Lung (tissue), 12 donors: ENCODE measurements at regions not wholly inside any gene's neighbourhood (a gene's known extent, or its start where the extent isn't known, plus 50 kb on each side); places are given as distances from the start of the nearest gene placed in this dataset. TPM values are rescaled to one million over a fixed set of nuclear protein-coding genes. Genes with fewer than 3 reads are reported as not detected.

ENCODE experiments used
- ATAC-seq: fragments of 200-7000 bp; cut with Tn5 transposase; one replicate; pipeline ENCODE4 v1.9.1; 2020; ENCODE audit warnings: moderate number of reproducible peaks; ENCODE audit not compliant: insufficient read depth, low FRiP score
- DNase-seq, 3 donors: peaks; one replicate each; pipeline ENCODE4 v3.0.0-alpha.2; 2013 to 2017
- H3K27ac ChIP-seq, 2 donors: one replicate each; pipeline ENCODE4 v1.5.1; 2013; ENCODE audit warnings: mild to moderate bottlenecking in 2 of 2, moderate library complexity in 2 of 2, control low read depth in 1 of 2, inconsistent platforms in 1 of 2, low read depth in 1 of 2, low read length in 1 of 2
- H3K27me3 ChIP-seq, 3 donors: one replicate each; pipeline ENCODE4 v1.5.1; 2013; ENCODE audit warnings: low read length in 2 of 3; ENCODE audit not compliant: control insufficient read depth in 3 of 3, insufficient read depth in 3 of 3
- H3K36me3 ChIP-seq, 4 donors: one replicate each; pipeline ENCODE4 v1.5.1; 2013; ENCODE audit warnings: low read length in 4 of 4, mild to moderate bottlenecking in 1 of 4, moderate library complexity in 1 of 4; ENCODE audit not compliant: control insufficient read depth in 4 of 4, insufficient read depth in 4 of 4
- H3K4me1 ChIP-seq, 5 donors: one replicate each; pipeline ENCODE4 v1.5.1; 2013; ENCODE audit warnings: low read length in 5 of 5, mild to moderate bottlenecking in 2 of 5, moderate library complexity in 1 of 5; ENCODE audit not compliant: control insufficient read depth in 5 of 5, insufficient read depth in 5 of 5
- H3K4me3 ChIP-seq: one replicate; pipeline ENCODE4 v1.5.1; 2013; ENCODE audit warnings: mild to moderate bottlenecking, control low read depth, moderate library complexity
- H3K9ac ChIP-seq, 2 donors: one replicate each; pipeline ENCODE4 v1.5.1; 2013; ENCODE audit warnings: low read length in 2 of 2, control low read depth in 1 of 2; ENCODE audit not compliant: insufficient read depth in 1 of 2
- H3K9me3 ChIP-seq, 4 donors: one replicate each; pipeline ENCODE4 v1.5.1; 2013; ENCODE audit warnings: low read length in 3 of 4, mild to moderate bottlenecking in 1 of 4, moderate library complexity in 1 of 4; ENCODE audit not compliant: control insufficient read depth in 4 of 4, insufficient read depth in 3 of 4
- WGBS, 2 donors: extraction: QIAGEN DNeasy Blood & Tissue Kit; methylation state at CpG; one replicate each; pipeline ENCODE4 v1.1.7; 2013; 5-methylcytosine and 5-hydroxymethylcytosine counted together
- small RNA-seq: library from RNA; depleted of rRNA; stranded (forward); fragments of <200 nt; gene quantifications from one replicate; pipeline ENCODE3, GENCODE V24; 2014; ENCODE audit warnings: low replicate concordance
- TF ChIP-seq, protein P1 (sequence below): IDR thresholded peaks from 2 replicates; pipeline ENCODE4 v1.5.1; 2012; ENCODE audit warnings: mild to moderate bottlenecking; ENCODE audit errors: control extremely low read depth, extremely low read depth
- donor health status: control.
- donor health status: control.
- donor health status: Bipolar disorder and iron deficiency.
- donor health status: healthy.
- donor health status: DM: yes; HTN: yes; CAD: no.

GRCh38 chr13:103133556-103133955, 67.3 kb upstream of the SLC10A2 start:
- peaks cover 0 to 16% (median 0%) of the 10 kb centered on the region in 5 donors for H3K4me1 ChIP-seq
- no peak for ATAC-seq
- no peak overlapping the region for H3K27ac ChIP-seq
- no peak overlapping the region for H3K9ac ChIP-seq
- no peaks in the 10 kb centered on the region for H3K27me3 ChIP-seq
- H3K9me3 ChIP-seq: no peaks in the 10 kb centered on the region
- TF ChIP-seq, protein P1, sequence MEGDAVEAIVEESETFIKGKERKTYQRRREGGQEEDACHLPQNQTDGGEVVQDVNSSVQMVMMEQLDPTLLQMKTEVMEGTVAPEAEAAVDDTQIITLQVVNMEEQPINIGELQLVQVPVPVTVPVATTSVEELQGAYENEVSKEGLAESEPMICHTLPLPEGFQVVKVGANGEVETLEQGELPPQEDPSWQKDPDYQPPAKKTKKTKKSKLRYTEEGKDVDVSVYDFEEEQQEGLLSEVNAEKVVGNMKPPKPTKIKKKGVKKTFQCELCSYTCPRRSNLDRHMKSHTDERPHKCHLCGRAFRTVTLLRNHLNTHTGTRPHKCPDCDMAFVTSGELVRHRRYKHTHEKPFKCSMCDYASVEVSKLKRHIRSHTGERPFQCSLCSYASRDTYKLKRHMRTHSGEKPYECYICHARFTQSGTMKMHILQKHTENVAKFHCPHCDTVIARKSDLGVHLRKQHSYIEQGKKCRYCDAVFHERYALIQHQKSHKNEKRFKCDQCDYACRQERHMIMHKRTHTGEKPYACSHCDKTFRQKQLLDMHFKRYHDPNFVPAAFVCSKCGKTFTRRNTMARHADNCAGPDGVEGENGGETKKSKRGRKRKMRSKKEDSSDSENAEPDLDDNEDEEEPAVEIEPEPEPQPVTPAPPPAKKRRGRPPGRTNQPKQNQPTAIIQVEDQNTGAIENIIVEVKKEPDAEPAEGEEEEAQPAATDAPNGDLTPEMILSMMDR: no peak
- H3K4me3 ChIP-seq: no peak overlapping the region
- peak in 1 of 3 donors; percentile 34 for DNase-seq
- WGBS, 2 donors: 58 to 87% methylated on average over 4 of the region's 4 CpGs
- H3K36me3 ChIP-seq: no peaks in the 10 kb centered on the region

DNA sequence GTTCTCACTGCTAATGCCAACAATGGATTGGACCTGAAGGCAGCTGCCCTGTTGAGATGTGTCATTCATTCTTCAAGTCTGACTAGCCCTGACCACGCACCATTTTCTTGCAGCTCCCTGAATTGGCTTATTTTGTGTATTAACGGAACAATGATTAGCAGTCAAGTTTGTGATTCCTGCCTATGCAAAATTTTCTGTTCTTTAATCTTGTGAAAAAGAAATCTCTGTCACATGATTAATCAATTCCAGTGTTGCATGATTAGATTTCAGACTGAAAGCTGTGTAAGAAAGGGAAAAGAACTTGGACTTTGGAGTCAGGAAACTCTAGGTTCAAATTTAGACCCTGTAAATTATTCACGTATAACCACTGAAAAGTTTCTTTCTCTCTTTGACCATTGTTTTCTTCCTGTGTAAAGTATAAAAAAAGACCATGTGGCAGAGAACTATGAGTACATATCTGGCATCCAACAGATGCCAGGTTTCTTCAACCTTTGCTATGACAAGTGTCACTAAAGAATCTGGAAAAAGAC, 64.5 kb upstream of the SLC10A2 start:
- Histone ChIP-seq H3K9ac (peak overlapping the region in 1 of 2 donors; percentile 42), H3K4me3 (no peak overlapping the region), H3K9me3 (no peaks in the 10 kb centered on the region), H3K36me3 (no peaks in the 10 kb centered on the region), H3K4me1 (peaks cover 0 to 22% (median 0%) of the 10 kb centered on the region in 5 donors), H3K27me3 (no peaks in the 10 kb centered on the region), H3K27ac (no peak overlapping the region)
- WGBS, 2 donors: 56 to 64% methylated on average over 3 of the region's 3 CpGs
- TF ChIP-seq, protein P1: no peak
- no peak for ATAC-seq
- DNase-seq: peak in 1 of 3 donors; percentile 21

- H3K9me3 ChIP-seq: no peaks in the 10 kb centered on the region
- TF ChIP-seq, protein P1: no peak
- ATAC-seq: no peak
- no peak for DNase-seq
- H3K27ac ChIP-seq: no peak overlapping the region
- 76 to 88% methylated on average over 5 of the region's 5 CpGs for WGBS, 2 donors
- H3K4me3 ChIP-seq: no peak overlapping the region
- H3K9ac ChIP-seq: no peak overlapping the region
- peaks cover 0 to 22% (median 0%) of the 10 kb centered on the region in 5 donors for H3K4me1 ChIP-seq
- H3K36me3 ChIP-seq: no peaks in the 10 kb centered on the region
- H3K27me3 ChIP-seq: no peaks in the 10 kb centered on the region
These were observed 63.9 kb upstream of the SLC10A2 start for GRCh38 chr13:103130146-103130545.

Small RNA genes in the stretch of these regions (small RNA-seq; reads per million reads assigned to genes)
- not detected for gene RF00402
- not detected for gene RF02090
- not detected for gene RF02091
- gene RNA5SP38: not detected
